ENCODE measurements at regions not wholly inside any gene's neighbourhood (a gene's known extent, or its start where the extent isn't known, plus 50 kb on each side); places are given as distances from the start of the nearest gene placed in this dataset.

DNA sequence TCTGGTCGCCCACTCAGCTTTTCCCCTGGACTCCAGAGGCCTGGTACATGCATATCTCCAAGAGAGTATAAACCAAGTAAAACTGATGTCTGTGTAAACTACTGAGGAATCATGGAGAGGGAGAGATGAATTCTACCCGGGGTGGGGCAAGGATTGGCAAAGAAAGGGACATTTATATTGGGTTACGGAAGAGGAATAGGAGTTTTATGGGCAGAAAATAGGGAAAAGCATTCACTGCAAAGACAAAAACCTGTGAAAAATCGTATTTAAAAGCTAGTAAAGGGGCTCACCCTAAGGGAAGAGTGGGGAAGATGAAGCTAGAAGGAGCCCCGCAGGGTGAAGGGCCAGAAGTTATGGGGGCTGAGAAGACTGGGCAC lies 248.0 kb upstream of the KLF4 start:
- Histone ChIP-seq H3K79me2 (ENCODE audit: control insufficient read depth, insufficient read depth, low read length) (no peaks in the 10 kb centered on the region), H4K20me1 (replicated peaks; ENCODE audit: control insufficient read depth, extremely low read depth, insufficient read depth, low read length) (no peaks in the 10 kb centered on the region), H3K36me3 (ENCODE audit: control insufficient read depth in 2 of 2, extremely low read depth in 1 of 2, insufficient read depth in 2 of 2, low read length in 2 of 2) (no peaks in the 10 kb centered on the region), H2AFZ (ENCODE audit: low read depth, low read length) (no peak overlapping the region), H3K4me3 (replicated peaks in 1 of 3; ENCODE audit: insufficient read depth in 1 of 3, low read depth in 1 of 3, low read length in 3 of 3) (no peak overlapping the region), H3K27me3 (ENCODE audit: control insufficient read depth in 2 of 2, insufficient read depth in 2 of 2, low read length in 2 of 2) (no peaks in the 10 kb centered on the region), H3K9me1 (replicated peaks; ENCODE audit: control insufficient read depth, extremely low read depth, insufficient read depth, low read length) (no peaks in the 10 kb centered on the region), H3K4me2 (ENCODE audit: insufficient read depth, low read length) (no peak overlapping the region), H3K9ac (replicated peaks; ENCODE audit: extremely low read depth, insufficient read depth, low read length) (no peak overlapping the region), H3K27ac (ENCODE audit: insufficient read depth, low read depth, low read length) (no peak overlapping the region), H3K4me1 (ENCODE audit: control insufficient read depth, extremely low read depth, insufficient read depth, low read length) (peaks cover 12% of the 10 kb centered on the region), H3K9me3 (replicated peaks; ENCODE audit: control insufficient read depth, insufficient read depth, low read length) (no peaks in the 10 kb centered on the region)
- ChIA-PET POLR2A (no interaction called here), CTCF (no interaction called here)
- no peak for FAIRE-seq
- dilution Hi-C loops (cut with MboI; ENCODE audit: extremely low pct_ligation_motif_present, low sequenced_read_pairs), result no loop called here
- no peak for DNase-seq (ENCODE audit: low read depth, low spot score)
- intact Hi-C loops (cut with micrococcal nuclease), result no loop called here
- BruUV-seq (replicated peaks), result no TSS peak
- TF ChIP-seq GATA2 (IDR thresholded peaks at IDR 0.05; ENCODE audit: insufficient read depth, insufficient read length, low read depth, low read length) (no peak), POLR2AphosphoS5 (IDR thresholded peaks at IDR 0.05; ENCODE audit: insufficient read depth, low read depth, low read length) (no peak), POLR2A (IDR thresholded peaks at IDR 0.05; ENCODE audit: low read depth, low read length) (no peak), MAX (IDR thresholded peaks at IDR 0.05; ENCODE audit: insufficient read depth, insufficient read length) (no peak), JUN (IDR thresholded peaks at IDR 0.05; ENCODE audit: borderline replicate concordance, insufficient read depth, insufficient read length, low read depth) (no peak), FOS (IDR thresholded peaks at IDR 0.05; ENCODE audit: borderline replicate concordance, insufficient read depth, low read length) (no peak), EZH2 (IDR thresholded peaks at IDR 0.05; ENCODE audit: borderline replicate concordance, low read depth, low read length, severe bottlenecking) (no peak), MYC (IDR thresholded peaks at IDR 0.05; ENCODE audit: low read depth, low read length) (no peak)
- TF ChIP-seq, protein P1, sequence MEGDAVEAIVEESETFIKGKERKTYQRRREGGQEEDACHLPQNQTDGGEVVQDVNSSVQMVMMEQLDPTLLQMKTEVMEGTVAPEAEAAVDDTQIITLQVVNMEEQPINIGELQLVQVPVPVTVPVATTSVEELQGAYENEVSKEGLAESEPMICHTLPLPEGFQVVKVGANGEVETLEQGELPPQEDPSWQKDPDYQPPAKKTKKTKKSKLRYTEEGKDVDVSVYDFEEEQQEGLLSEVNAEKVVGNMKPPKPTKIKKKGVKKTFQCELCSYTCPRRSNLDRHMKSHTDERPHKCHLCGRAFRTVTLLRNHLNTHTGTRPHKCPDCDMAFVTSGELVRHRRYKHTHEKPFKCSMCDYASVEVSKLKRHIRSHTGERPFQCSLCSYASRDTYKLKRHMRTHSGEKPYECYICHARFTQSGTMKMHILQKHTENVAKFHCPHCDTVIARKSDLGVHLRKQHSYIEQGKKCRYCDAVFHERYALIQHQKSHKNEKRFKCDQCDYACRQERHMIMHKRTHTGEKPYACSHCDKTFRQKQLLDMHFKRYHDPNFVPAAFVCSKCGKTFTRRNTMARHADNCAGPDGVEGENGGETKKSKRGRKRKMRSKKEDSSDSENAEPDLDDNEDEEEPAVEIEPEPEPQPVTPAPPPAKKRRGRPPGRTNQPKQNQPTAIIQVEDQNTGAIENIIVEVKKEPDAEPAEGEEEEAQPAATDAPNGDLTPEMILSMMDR (IDR thresholded peaks at IDR 0.05; ENCODE audit: extremely low read depth in 1 of 2, insufficient read depth in 1 of 2, low read depth in 1 of 2, low read length in 2 of 2), result no peak

All from endothelial cell of umbilical vein (primary cell).